Transverse colon (tissue), 4 donors: ENCODE measurements at regions not wholly inside any gene's neighbourhood (a gene's known extent, or its start where the extent isn't known, plus 50 kb on each side); places are given as distances from the start of the nearest gene placed in this dataset.

Experiments used
- DNase-seq: peaks from one replicate; pipeline ENCODE4 v3.0.0-alpha.2; 2019
- H3K27ac ChIP-seq, 4 donors: fragments of 200-600 bp; sonication (generic); 2 replicates each; pipeline ENCODE4 v1.5.1; 2016 to 2018; ENCODE audit warnings: inconsistent platforms in 4 of 4
- H3K27me3 ChIP-seq: fragments of 200-600 bp; sonication (generic); 2 replicates; pipeline ENCODE4 v1.5.1; 2017; ENCODE audit warnings: inconsistent platforms
- H3K36me3 ChIP-seq, 4 donors: fragments of 200-600 bp; sonication (generic); 2 replicates each; pipeline ENCODE4 v1.5.1; 2017 to 2019; ENCODE audit warnings: inconsistent platforms in 4 of 4
- H3K4me1 ChIP-seq, 4 donors: fragments of 200-600 bp; sonication (generic); 2 replicates each; pipeline ENCODE4 v1.5.1; 2017 to 2020; ENCODE audit warnings: inconsistent platforms in 4 of 4
- H3K4me3 ChIP-seq, 4 donors: fragments of 200-600 bp; sonication (generic); 1 replicate in 1 of 4; 2 replicates in 3 of 4; pipeline versions ENCODE4 v1.5.1 to v1.6.1; 2017 to 2019; ENCODE audit warnings: inconsistent platforms in 4 of 4
- H3K9me3 ChIP-seq, 2 donors: fragments of 200-600 bp; sonication (generic); 2 replicates each; pipeline ENCODE4 v1.5.1; 2017 to 2019; ENCODE audit warnings: inconsistent platforms in 2 of 2
- EP300 ChIP-seq: sonication (generic); formaldehyde crosslinking; IDR thresholded peaks from one replicate; pipeline ENCODE4 v1.6.1; 2017; ENCODE audit warnings: antibody characterized with exemption, low read depth
- POLR2A ChIP-seq: fragments of 450-650 bp; IDR thresholded peaks from one replicate; pipeline ENCODE4 v1.6.1; 2016; ENCODE audit warnings: antibody characterized with exemption, mild to moderate bottlenecking, moderate library complexity
- POLR2AphosphoS5 ChIP-seq, 3 donors: sonication (generic); formaldehyde crosslinking; IDR thresholded peaks; one replicate each; pipeline ENCODE4 v1.6.1; 2016; ENCODE audit warnings: antibody characterized with exemption in 3 of 3
- WGBS, 2 donors: methylation state at CpG; one replicate each; pipeline ENCODE4 v1.1.5; 2018; ENCODE audit warnings: low coverage in 1 of 2; 5-methylcytosine and 5-hydroxymethylcytosine counted together
- in situ Hi-C, 4 donors: fragments of 200-750 bp; cut with MboI; loops; one replicate each; pipeline versions ENCODE4 v1.15.0 to v1.15.1; 2017; ENCODE audit warnings: low sequenced_read_pairs in 3 of 4, low pct_ligation_motif_present in 1 of 4, low pct_unique_long_range_greater_than_20kb in 1 of 4
- intact Hi-C: fragments of 100-400 bp; cut with DNase I; formaldehyde crosslinking; loops from one replicate; pipeline ENCODE4 v1.15.1; 2023; ENCODE audit warnings: low total_unique reads
- TF ChIP-seq, protein P1 (sequence below), 5 experiments: fragments of 200-600 bp in 3 of 5; fragments of 450-650 bp in 2 of 5; sonication (generic) in 3 of 5; IDR thresholded peaks; 1 replicate in 2 of 5; 2 replicates in 3 of 5; pipeline ENCODE4 v1.5.1; 2016 to 2017; ENCODE audit warnings: antibody characterized with exemption in 5 of 5, inconsistent platforms in 3 of 5, mild to moderate bottlenecking in 2 of 5, moderate library complexity in 1 of 5

DNA sequence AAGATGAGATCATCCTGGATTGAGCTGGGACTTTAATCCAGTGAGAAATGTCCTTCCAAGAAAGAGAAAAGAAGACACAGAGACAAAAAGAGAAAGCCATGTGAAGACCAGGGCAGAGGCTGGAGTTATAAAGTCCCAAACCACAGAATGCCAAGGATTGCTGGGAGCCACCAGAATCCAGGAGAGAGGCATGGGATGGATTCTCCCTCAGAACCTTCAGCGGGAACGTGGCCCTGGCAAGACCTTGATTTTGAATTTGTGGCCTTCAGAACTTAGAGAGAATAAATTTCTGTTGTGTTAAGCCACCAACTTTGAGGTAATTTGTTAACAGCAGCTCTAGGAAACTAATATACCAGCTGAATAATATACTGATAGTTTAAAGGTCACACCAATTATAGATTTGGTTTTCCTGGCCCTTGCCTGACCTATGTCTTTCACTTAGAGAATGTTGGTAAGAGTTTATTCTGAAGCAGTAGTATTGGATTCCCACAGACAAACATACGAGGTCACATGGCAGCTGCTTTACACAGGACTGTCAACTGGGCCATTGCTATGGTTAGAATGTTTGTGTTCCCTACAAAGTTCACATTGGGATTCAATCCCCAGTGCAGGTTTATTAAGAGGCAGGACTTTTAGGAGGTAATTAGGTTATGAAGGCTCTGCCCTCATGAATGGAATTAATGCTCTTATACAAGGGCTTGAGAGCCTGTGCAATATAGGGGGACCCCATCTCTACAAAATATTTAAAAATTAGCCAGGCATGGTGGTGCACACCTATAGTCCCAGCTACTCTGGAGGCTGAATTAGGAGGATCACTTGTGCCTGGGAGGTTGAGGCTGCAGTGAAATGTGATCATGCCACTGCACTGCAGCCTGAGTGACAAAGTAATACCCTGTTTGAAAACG lies 156.5 kb upstream of the EEA1 start:
- intact Hi-C loops (no loop called here), in situ Hi-C loops (no loop called here)
- no peak overlapping the region for H3K4me3 ChIP-seq
- H3K27ac ChIP-seq = no peak overlapping the region
- peaks cover 5 to 11% of the 10 kb centered on the region in 2 donors for H3K9me3 ChIP-seq
- 71 to 81% methylated on average over 3 to 4 of the region's 4 CpGs for WGBS, 2 donors
- DNase-seq = no peak
- no peaks in the 10 kb centered on the region for H3K27me3 ChIP-seq
- H3K36me3 ChIP-seq = no peaks in the 10 kb centered on the region
- TF ChIP-seq, protein P1, sequence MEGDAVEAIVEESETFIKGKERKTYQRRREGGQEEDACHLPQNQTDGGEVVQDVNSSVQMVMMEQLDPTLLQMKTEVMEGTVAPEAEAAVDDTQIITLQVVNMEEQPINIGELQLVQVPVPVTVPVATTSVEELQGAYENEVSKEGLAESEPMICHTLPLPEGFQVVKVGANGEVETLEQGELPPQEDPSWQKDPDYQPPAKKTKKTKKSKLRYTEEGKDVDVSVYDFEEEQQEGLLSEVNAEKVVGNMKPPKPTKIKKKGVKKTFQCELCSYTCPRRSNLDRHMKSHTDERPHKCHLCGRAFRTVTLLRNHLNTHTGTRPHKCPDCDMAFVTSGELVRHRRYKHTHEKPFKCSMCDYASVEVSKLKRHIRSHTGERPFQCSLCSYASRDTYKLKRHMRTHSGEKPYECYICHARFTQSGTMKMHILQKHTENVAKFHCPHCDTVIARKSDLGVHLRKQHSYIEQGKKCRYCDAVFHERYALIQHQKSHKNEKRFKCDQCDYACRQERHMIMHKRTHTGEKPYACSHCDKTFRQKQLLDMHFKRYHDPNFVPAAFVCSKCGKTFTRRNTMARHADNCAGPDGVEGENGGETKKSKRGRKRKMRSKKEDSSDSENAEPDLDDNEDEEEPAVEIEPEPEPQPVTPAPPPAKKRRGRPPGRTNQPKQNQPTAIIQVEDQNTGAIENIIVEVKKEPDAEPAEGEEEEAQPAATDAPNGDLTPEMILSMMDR (IDR thresholded peaks at IDR 0.05) = no peak
- TF ChIP-seq POLR2AphosphoS5 (IDR thresholded peaks at IDR 0.05) (no peak), EP300 (no peak), POLR2A (no peak)
- peaks cover 0 to 21% (median 2%) of the 10 kb centered on the region in 4 donors for H3K4me1 ChIP-seq

DNA sequence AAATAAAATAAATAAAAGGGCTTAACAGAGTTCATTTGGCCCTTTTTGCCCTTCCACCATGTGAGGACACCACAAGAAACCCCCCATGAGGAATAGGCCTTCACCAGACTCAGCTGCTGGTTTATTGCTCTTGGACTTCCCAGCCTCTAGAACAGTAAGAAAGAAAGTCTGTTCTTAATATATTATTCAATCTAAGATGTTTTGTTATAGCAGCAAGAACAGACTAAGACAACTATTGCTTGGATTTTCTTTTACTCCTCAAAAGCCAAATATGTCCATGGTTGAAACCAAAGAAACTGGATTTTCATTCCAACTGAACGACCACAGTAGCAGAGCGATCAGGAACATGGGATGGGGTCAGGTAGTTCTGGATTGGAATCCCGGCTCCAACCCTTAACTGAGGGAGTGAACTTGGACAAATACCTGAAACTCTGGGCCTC lies 157.2 kb upstream of the EEA1 start:
- in situ Hi-C loops (no loop called here), intact Hi-C loops (no loop called here)
- 97 to 100% methylated on average over 3 of the region's 3 CpGs for WGBS, 2 donors
- Histone ChIP-seq H3K36me3 (no peaks in the 10 kb centered on the region), H3K27me3 (no peaks in the 10 kb centered on the region), H3K4me3 (no peak overlapping the region), H3K27ac (no peak overlapping the region), H3K4me1 (peaks cover 0 to 21% (median 2%) of the 10 kb centered on the region in 4 donors), H3K9me3 (peaks cover 5 to 11% of the 10 kb centered on the region in 2 donors)
- TF ChIP-seq EP300 = no peak
- no peak for DNase-seq

GRCh38 chr12:93087840-93088610 lies 158.9 kb upstream of the EEA1 start:
- in situ Hi-C loops = no loop called here
- Histone ChIP-seq H3K36me3 (no peaks in the 10 kb centered on the region), H3K4me1 (peaks cover 0 to 21% (median 2%) of the 10 kb centered on the region in 4 donors), H3K4me3 (no peak overlapping the region), H3K27ac (no peak overlapping the region), H3K9me3 (peaks cover 5 to 11% of the 10 kb centered on the region in 2 donors), H3K27me3 (no peaks in the 10 kb centered on the region)
- DNase-seq = no peak
- intact Hi-C loops = no loop called here
- whole genome bisulfite sequencing, 2 donors = 70 to 76% methylated on average over 5 to 6 of the region's 6 CpGs
- TF ChIP-seq, protein P1 (IDR thresholded peaks at IDR 0.05) = no peak
- no peak for TF ChIP-seq POLR2AphosphoS5 (IDR thresholded peaks at IDR 0.05)
- no peak for TF ChIP-seq POLR2A

DNA sequence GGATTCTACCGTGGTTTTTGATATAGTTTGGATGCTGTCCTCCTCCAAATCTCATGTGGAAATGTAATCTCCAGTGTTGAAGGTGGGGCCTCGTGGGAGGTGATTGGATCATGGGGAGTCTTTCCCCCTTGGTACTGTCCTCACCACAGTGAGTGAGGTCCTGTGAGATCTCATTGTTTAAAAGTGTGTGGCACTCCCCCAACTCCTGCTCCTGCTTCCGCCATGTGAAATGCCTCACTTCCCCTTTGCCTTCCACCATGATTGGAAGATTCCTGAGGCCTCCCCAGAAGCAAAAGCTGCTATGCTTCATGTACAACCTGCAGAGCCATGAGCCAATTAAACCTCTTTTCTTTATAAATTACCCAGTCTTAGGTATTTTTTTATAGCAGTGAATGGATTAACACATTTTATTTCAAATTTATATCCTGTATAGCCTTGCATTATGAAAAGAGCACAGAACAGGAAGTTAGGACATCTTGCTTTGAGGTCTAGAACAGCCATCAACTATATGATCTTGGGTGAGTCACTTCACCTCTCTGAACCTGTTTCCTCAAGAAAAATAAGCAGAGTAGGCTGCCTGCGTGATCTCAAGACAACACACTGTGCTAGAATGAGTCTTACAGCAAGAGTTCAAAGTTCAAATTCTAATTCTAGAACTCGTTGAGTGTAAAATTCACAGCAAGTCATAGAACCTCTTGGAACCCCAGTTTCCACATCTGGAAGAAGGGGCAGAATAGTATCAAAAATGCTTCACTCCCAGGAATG lies 160.9 kb upstream of the EEA1 start:
- H3K4me1 ChIP-seq = peaks cover 0 to 21% (median 2%) of the 10 kb centered on the region in 4 donors
- no peak overlapping the region for H3K4me3 ChIP-seq
- peak; percentile 28 for DNase-seq
- intact Hi-C loops (no loop called here), in situ Hi-C loops (no loop called here)
- no peaks in the 10 kb centered on the region for H3K27me3 ChIP-seq
- peak overlapping the region; percentile 28 to 64 (median 52) for H3K27ac ChIP-seq
- TF ChIP-seq POLR2AphosphoS5 (IDR thresholded peaks at IDR 0.05) (peak in 1 of 3 donors; percentile 35), EP300 (no peak)
- H3K9me3 ChIP-seq = peaks cover 5 to 11% of the 10 kb centered on the region in 2 donors
- no peaks in the 10 kb centered on the region for H3K36me3 ChIP-seq
- WGBS, 2 donors = 70 to 74% methylated on average over 5 of the region's 5 CpGs
